Fibroblast of lung (primary cell): ENCODE measurements at regions not wholly inside any gene's neighbourhood (a gene's known extent, or its start where the extent isn't known, plus 50 kb on each side); places are given as distances from the start of the nearest gene placed in this dataset.

Source experiments
- EZH2 ChIP-seq: IDR thresholded peaks from 2 replicates; pipeline ENCODE4 v1.5.1; 2012; ENCODE audit warnings: low read length, control low read depth, mild to moderate bottlenecking; ENCODE audit errors: missing control alignments
- TF ChIP-seq, protein P1 (sequence below), 2 donors: IDR thresholded peaks in 1 of 2; conservative IDR thresholded peaks in 1 of 2; 1 replicate in 1 of 2; 2 replicates in 1 of 2; pipeline ENCODE4 v1.5.1; 2011 to 2012; ENCODE audit warnings: low read length in 2 of 2, control low read depth in 1 of 2, inconsistent platforms in 1 of 2, low read depth in 1 of 2, mild to moderate bottlenecking in 1 of 2

DNA sequence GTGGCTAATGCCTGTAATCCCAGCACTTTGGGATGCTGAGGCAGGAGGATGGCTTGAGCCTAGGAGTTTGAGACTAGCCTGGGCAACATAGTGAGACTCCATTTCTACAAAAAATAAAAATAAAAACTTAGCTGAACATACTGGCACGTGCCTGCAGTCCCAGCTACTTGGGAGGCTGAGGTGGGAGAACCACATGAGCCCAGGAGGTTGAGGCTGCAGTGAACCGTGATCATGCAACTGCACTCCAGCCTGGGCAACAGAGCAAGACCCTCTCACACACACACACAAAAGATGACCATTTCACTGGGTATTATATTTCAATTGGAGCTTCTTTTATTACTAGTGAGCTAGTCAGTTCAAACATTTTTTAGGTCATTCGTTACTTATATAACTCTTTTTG is 116.9 kb upstream of the SLC35F3 start:
- TF ChIP-seq, protein P1, sequence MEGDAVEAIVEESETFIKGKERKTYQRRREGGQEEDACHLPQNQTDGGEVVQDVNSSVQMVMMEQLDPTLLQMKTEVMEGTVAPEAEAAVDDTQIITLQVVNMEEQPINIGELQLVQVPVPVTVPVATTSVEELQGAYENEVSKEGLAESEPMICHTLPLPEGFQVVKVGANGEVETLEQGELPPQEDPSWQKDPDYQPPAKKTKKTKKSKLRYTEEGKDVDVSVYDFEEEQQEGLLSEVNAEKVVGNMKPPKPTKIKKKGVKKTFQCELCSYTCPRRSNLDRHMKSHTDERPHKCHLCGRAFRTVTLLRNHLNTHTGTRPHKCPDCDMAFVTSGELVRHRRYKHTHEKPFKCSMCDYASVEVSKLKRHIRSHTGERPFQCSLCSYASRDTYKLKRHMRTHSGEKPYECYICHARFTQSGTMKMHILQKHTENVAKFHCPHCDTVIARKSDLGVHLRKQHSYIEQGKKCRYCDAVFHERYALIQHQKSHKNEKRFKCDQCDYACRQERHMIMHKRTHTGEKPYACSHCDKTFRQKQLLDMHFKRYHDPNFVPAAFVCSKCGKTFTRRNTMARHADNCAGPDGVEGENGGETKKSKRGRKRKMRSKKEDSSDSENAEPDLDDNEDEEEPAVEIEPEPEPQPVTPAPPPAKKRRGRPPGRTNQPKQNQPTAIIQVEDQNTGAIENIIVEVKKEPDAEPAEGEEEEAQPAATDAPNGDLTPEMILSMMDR (conservative IDR thresholded peaks at IDR 0.05 in 1 of 2, IDR thresholded peaks at IDR 0.05 in 1 of 2; ENCODE audit: low read depth in 1 of 2, low read length in 2 of 2): no peak
- TF ChIP-seq EZH2: no peak
